HG02981 (cell line): ENCODE measurements at regions not wholly inside any gene's neighbourhood (a gene's known extent, or its start where the extent isn't known, plus 50 kb on each side); places are given as distances from the start of the nearest gene placed in this dataset.
A peak's percentile ranks its signal among the peaks of the same experiment; 100 is the strongest.
"Not testable (repeated sequence)": the region's sequence is repeated elsewhere in the genome, so short reads cannot be mapped to it uniquely, and the experiment has no call there.

ENCODE experiments used
- ATAC-seq: cut with Tn5 transposase; IDR thresholded peaks from one replicate; pipeline ENCODE4 v1.9.1; 2021; ENCODE audit warnings: mild to moderate bottlenecking, moderate library complexity; ENCODE audit not compliant: unreplicated experiment

GRCh38 chr5:44051591-44051990, 337.6 kb downstream of the FGF10 start:
- ATAC-seq = no peak

DNA sequence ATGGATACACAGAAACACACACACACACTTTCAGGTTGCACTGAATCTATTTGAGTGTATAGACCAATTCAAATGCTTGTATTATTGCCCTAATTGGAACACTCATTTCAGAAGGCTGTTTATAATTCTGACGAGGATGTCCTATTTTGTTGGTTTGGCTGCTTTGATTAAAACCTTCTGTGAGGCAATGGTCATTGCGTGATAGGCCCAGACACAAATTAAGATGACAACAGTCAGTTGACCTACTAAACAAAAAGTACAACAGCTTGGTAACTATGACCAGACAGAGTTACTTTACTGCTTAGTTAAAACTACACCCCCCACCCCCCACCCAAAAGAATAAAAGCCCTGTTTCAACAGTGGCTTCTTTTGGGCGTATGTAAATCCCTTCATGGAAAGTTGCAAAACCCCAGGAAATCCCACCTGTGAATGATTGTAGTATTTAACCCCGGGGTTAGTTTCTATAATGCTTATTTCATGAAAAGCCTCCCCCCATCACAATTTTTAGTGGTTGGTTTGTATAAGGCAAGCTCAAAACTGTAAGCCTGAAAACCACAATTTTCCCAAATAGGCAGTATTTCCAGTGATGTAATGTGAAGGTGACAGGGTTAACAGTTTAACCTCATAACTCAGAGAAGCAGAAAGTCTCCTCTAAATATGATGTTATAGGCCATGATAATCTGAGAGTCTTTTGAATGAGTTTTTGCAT, 340.8 kb downstream of the FGF10 start:
- ATAC-seq = peak; percentile 67

- no peak for ATAC-seq
Measured at GRCh38 chr5:44046619-44047364, 342.4 kb downstream of the FGF10 start.

DNA sequence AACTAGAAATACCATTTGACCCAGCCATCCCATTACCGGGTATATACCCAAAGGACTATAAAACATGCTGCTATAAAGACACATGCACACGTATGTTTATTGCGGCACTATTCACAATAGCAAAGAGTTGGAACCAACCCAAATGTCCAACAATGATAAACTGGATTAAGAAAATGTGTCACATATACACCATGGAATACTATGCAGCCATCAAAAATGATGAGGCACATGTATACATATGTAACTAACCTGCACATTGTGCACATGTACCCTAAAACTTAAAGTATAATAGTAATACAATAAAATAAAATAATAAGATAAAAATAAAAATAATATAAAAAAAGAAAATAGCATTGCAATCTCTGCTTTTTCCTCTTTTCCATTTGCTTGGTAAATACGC, 344.7 kb downstream of the FGF10 start:
- ATAC-seq = not testable (repeated sequence)

- ATAC-seq = no peak
Measured at GRCh38 chr5:44028226-44028625, 361.0 kb downstream of the FGF10 start.

GRCh38 chr5:44022622-44023021, 366.6 kb downstream of the FGF10 start:
- ATAC-seq = no peak

DNA sequence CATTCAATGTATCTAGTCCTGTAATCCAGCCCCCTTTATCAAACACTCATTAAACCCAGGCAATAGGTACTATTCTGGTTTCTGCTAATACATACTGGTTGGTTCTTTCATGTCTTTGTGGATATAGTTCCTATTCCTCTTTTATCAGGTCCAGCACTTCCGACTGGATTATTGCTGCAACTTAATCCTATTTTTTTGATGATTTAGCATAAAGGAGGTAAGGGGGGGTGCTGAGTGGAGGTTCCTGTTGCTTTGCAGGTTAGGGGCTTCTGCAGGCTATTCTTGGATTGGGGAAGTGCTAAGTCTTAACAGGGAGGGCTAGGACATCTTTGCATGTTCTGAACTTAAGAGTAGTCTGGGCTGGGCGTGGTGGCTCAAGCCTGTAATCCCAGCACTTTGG, 377.7 kb downstream of the FGF10 start:
- no peak for ATAC-seq

DNA sequence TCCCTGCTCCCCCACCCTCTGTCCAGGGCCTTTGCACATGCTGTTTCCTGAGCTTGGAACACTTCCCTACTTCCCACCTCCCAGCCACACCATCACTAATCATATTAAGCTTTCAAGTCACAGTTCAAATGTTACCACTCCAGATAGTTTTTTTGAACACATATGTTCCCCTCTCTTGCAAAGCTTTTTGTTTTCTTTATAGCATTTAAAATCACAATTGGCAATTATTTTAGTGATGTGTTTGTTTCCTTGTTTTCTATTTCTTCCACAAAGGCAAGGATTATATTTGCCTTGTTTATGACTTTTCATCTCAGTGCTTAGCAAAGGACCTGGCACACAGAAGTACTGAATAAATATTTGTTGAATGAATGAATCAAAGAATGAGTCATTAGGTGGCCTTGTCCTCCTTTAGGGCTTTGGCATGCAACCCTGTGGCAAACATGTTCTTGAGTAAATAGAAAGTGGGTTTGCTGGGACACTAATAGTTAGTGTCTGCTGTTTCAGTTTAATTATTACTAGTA, 386.8 kb downstream of the FGF10 start:
- no peak for ATAC-seq

GRCh38 chr5:44001675-44002380, 387.4 kb downstream of the FGF10 start:
- ATAC-seq = no peak

DNA sequence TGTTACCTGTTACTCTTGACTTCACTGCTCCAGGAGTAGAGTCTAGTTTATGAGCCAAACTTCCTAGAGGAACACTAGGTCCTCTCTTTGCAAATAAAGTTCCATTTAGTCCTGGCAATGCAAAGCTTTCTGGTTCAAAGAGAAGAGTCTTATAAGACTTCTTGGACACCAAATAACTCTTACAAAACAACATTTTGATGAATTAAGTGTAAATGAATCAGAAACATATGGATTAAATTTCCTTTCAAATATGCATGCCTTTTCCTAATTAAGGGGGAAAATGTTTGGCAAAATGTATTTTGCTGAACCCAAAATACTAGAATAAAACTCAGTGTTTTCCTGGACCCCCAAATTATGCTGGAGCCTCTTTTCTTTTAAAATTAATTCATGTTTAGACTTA, 388.0 kb downstream of the FGF10 start:
- ATAC-seq = no peak

DNA sequence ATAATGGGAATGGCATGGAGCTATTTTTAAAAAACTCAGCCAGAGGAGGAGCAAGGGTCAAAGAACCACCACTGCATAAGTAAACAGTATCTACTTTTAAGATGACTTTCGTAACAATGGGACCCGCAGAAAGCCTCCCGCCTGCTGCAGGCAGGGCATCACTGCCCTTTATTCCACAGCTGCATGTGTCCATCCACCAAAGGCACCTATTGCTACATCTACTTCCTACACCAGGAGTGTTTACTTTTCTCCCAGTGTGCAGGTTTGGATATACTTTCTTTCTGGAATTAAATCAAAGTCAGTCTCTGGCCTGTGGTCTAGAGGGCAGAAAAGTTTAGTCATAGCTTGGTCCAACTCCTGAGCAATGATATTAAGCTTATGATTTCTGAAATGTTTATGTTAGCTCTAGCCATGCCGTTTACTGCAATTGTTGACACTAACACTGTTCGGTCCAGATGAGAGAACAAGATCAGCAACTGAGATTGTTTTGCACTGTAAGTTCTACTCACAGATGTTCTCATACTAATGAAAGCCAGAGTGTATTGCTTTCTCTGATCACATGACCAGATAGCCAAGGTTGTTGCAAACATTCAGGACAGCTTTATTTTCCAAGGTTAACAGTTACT, 391.5 kb downstream of the FGF10 start:
- ATAC-seq = no peak

DNA sequence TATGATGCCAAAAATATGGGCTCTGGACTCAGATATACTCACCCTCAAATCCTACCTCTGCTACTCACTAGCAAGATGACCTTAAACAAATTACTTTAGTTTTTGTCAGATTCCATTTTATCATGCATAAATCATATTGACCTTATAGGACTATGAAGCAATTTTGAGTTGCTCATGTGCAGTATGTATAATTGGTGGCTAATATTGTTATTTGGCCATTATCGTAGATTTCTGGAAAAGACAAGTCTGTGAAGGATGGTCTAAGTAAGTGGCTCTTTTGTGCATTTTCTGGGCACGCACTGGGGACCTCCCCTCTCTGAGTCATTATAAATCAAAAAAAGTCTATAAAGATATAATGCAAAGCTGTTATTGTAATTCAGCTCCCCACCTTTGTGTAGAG, 393.0 kb downstream of the FGF10 start:
- ATAC-seq = no peak

DNA sequence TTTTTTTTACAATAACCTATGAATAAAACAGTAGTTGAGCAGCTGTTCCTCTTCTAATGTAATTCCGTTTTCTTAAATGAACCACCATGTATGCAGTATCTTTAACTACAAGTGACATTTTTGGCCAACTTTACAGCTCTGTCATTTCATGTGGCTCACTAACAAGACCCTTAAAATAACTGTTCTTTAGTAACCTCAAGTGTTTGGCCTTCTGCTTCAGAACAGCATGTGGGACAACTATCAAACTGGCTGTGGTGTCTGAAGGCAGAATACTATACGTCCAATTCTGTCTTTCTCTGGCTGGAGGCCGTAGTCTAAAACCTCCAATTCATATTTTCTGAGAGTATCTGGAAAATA, 391.4 kb downstream of the NNT start:
- ATAC-seq = no peak

DNA sequence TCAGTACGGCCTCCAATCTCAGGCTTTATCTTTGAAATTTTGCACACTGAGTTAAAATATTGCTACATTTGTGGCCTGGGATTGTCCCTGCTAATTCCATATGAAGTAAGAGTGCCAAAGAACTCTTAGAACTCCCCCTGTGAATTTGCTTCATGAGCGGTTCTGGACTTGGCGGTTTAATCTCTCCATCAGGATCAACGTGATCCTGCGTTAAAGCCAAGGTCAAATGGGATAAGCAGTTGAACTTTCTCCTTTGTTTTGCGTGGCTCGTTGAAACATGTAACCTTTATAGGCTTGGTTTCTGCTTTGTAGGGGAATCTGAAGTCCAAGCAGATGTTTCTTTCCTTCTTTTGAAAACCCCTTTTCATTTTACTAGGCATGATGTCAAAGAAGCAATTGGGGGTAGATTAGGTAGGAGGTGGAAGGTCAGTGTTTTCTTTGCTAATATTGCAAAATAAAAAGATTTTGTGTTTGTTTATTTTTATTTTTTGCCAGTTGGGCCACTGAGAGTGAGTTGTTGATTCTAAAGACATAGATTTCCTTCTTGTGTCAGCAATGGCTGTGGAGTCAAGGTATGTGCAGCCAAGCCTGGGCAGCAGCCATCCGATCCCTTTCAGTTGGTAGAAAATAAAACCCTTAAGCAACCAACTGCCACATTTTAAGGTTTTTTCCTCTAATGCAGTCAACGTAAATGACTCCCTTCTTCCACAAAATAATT, 390.8 kb downstream of the NNT start:
- no peak for ATAC-seq

DNA sequence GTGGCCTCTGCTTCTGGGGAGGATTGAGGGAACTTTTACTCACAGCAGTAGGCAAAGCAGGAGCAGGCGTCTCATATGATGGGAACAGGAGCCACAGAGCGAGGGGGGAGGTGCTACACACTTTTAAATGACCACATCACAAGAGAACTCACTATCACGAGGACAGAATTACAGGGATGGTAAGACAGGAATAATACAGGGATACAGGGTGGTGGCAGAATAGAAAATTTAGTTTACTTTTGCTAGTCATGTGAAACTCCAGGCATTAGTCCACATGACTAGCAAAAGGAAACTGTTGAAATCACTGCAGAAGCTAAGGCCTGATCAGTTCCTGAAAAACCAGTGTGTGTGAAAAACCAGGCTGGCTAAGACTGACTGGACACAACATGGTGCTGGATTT, 382.4 kb downstream of the NNT start:
- ATAC-seq = no peak

GRCh38 chr5:43981556-43981955, 378.6 kb downstream of the NNT start:
- no peak for ATAC-seq

DNA sequence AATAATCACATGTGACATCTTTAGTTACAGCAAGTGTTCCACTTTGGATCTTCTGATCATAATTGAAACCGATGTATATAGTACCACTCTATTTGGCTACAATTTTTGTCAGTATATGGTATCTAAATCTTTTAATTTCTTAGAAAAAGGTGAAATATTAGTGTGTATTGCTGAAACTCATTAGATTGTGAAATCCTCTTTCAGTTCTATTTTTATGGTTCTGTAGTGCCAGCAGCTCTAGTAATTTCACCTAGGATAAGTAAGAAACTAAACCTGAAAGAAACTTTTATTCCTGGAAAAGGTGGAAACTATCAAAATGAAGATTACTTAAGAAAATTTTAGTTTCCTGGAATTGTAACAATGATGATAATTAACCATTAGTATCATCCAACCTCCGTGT, 370.9 kb downstream of the NNT start:
- ATAC-seq = no peak

- ATAC-seq = no peak
Measured at GRCh38 chr5:43973318-43973717, 370.3 kb downstream of the NNT start.

GRCh38 chr5:43967165-43967564, 364.2 kb downstream of the NNT start:
- ATAC-seq = no peak

GRCh38 chr5:43959144-43959543, 356.2 kb downstream of the NNT start:
- no peak for ATAC-seq

- ATAC-seq = no peak
Measured at GRCh38 chr5:43947935-43948334, 345.0 kb downstream of the NNT start.
